RCC 7860 (cell line): ENCODE measurements at regions not wholly inside any gene's neighbourhood (a gene's known extent, or its start where the extent isn't known, plus 50 kb on each side); places are given as distances from the start of the nearest gene placed in this dataset.
"Not testable (repeated sequence)": the region's sequence is repeated elsewhere in the genome, so short reads cannot be mapped to it uniquely, and the experiment has no call there.

ENCODE experiments used
- DNase-seq: peaks from one replicate; pipeline ENCODE4 v3.0.0-alpha.2; 2015; ENCODE audit warnings: low spot score
- FAIRE-seq: peaks from 2 replicates; lab custom pipeline; 2012; peaks lifted over from hg19 to GRCh38; lab: Jason Lieb, UNC

DNA sequence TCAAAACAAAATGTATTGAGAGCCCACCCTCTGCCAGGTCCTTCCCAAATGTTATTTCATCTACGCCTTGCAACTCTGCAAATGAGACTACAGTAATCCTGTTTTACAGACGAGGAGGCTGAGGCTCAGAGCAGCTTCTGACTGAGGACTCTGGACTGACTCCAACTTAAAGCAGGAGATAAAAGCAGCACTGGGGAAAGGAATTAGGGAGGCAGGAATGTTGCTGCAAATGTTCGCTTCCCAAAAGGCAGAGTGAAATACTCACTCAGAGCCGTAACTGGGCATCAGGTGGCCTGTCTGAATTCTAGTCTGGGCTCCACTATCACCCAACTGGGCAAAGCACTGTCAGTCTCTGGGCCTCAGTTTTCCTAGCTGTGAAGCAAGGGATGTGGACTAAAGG is 94.7 kb upstream of the SRD5A3 start:
- FAIRE-seq (no peak), DNase-seq (no peak)

DNA sequence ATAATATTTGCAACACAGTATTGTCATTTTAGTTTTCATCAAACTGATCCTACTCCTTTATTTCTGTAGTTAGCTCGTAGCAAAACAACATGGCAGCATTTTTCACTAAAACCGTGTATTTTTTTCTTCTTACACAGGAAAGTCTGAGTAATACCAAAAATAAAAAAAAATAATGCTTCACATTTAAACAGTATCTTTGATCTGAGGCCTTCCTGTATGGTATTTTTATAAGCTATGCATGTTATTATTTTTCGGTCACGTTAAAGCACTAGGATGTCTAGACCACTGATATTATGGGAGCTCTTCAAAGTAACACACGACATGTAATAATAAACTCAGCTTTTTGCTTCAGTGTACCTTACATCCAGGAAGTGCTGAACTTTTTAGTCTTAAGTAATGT is 94.1 kb upstream of the SRD5A3 start:
- no peak for FAIRE-seq

DNA sequence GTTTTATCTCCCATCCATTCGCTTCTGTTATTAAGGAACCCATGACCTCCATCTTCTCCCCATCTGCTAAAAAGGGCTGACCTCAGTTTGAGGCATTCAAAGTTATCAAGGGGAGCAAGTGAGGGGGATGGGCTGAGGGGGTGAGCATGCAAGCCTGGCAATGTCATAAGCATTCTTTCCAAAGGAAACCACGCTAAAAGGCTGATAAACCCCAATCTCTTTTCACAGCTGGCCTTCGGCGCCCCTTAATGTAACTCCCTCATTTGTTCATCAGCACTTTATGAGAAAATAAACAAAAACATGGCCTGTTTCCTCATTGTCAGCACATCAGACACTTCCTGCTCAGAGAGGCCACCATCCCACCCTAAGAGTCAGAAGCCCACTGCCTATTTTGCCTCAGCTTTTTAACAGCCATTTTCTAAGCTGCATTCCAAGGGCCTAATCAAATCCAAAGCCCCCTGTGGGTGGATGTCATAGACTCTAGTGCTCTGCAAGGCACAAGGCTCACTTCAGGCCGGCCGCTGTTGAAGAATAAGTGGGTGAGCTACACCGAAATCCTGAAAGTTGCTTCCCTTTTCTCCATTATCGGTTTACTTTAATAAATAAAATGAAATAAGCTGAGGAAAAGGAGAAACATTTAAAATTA is 92.0 kb upstream of the SRD5A3 start:
- FAIRE-seq = no peak
- no peak for DNase-seq

More for the DNA sequence above, 94.1 kb upstream of the SRD5A3 start:
- DNase-seq = no peak

- DNase-seq (no peak), FAIRE-seq (no peak)
Observed at GRCh38 chr4:55255179-55255578, 90.9 kb upstream of the SRD5A3 start.

- no peak for FAIRE-seq
Observed at GRCh38 chr4:55256787-55257186, 89.3 kb upstream of the SRD5A3 start.

GRCh38 chr4:55258152-55258865 is 87.7 kb upstream of the SRD5A3 start:
- DNase-seq = no peak
- FAIRE-seq = no peak

More at GRCh38 chr4:55256787-55257186, 89.3 kb upstream of the SRD5A3 start:
- DNase-seq = no peak

DNA sequence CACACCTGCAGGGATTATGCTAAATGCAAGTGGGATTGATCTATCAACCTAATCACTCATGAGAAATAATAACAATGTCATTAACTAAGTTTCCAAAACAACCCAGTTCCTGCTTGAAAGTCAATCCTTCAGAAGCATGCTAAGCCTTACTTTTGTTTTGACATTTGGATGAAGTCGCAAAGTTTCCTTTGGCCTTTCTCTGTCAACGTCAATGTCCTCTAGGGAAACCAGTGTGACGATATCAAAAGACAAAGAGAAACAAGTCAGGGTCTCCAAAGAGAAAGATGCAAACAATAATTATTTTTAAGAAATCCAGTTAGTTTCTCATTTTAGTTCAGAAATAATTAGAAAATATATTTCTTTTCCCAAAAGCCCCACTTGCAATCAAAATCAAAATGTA is 86.7 kb upstream of the SRD5A3 start:
- DNase-seq (no peak), FAIRE-seq (no peak)

DNA sequence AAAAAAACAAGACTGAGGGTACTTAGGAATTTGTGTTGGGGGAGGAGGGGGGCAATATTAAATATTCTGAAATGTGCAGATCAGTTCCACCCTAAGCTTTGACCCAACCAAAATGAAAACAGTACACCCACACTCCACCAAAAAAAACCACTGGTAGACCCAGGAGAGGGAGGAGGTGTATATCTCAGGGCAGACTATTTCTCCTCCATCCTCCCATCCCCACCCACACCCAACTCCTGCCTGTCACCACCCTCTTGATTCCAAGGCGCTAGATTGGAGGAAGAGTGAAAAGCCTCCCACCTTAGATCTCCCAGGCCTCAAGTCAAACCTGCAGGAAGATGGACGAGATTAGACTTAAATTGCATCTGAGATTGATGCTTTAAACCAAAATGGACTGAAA is 76.6 kb upstream of the SRD5A3 start:
- no peak for FAIRE-seq

DNA sequence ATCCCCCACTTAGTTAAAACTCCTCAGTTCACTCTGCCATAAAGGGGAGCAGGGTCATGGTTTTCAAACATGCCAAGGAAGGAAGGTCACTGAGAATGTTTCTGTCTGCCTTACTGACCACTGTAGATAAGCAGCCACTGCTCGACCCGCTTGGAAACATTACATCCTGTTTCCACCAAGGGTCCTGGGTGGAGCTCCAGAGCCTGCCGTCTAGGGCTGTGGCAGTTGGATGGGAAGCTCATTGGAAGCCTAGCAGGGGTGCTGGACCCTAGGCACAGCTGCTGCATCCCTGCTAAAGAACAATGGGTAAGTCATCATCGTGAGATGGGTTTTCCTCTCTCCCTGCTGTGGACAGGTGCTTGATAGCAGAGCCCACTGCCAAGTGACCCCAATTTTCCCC is 76.0 kb upstream of the SRD5A3 start:
- FAIRE-seq = no peak
- DNase-seq = no peak

More for the DNA sequence above, 76.6 kb upstream of the SRD5A3 start:
- DNase-seq = no peak

DNA sequence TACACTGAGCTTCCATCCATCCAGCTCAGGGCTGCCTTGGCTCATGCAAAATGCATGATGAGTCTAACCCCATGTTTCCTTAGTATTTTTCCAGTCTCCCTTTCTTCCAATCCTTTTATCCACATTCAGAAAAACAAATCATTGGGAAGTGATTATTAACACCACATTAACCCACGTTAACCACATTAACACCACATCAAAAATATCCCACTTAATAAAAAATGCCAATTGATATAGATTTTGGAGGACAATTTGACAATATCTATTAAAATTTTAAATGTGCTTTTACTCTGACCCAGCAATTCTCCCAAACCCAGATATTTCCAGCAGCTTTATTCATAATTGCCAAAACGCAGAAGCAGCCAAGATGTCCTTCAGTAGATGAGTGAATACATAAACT is 75.6 kb upstream of the SRD5A3 start:
- DNase-seq = no peak
- no peak for FAIRE-seq

DNA sequence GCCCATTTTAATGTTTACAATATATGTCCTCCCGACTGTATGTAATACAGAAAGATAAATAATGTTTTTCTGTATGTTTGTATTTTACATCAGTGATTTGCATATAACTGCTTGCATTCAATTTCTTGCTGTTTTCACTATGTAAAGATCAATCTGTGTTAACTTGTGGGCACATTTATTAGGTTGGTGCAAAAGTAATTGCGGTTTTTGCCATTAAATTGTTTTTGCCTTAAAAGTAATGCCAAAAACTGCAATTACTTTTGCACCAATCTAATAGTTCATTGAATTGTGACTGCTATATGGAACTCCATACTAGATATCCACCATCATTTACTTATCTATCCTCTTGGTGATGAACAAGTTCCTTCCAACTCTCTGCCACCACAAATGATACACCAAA is 73.9 kb upstream of the SRD5A3 start:
- DNase-seq = no peak
- no peak for FAIRE-seq

GRCh38 chr4:55272589-55272988 is 73.5 kb upstream of the SRD5A3 start:
- FAIRE-seq (no peak), DNase-seq (no peak)

DNA sequence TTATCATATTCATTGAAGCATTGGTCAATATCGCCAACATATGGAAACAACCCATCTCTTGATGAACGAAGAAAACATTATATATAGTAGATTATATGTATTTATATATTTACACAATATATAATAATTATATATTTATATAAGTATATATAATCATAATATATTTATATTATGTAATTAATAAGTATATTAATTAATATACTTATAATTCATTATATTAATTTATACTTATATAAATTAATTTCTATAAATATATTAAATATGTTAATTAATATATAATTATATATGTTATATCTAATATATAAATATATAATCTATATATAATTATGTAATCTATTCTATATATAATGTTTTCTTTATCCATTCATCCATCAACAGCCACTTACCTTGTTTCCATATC is 69.0 kb upstream of the SRD5A3 start:
- no peak for FAIRE-seq
- DNase-seq = no peak

- DNase-seq (no peak), FAIRE-seq (no peak)
Observed at GRCh38 chr4:55278316-55278715, 67.7 kb upstream of the SRD5A3 start.

- FAIRE-seq = not testable (repeated sequence)
Observed at GRCh38 chr4:55280474-55280873, 65.6 kb upstream of the SRD5A3 start.

DNA sequence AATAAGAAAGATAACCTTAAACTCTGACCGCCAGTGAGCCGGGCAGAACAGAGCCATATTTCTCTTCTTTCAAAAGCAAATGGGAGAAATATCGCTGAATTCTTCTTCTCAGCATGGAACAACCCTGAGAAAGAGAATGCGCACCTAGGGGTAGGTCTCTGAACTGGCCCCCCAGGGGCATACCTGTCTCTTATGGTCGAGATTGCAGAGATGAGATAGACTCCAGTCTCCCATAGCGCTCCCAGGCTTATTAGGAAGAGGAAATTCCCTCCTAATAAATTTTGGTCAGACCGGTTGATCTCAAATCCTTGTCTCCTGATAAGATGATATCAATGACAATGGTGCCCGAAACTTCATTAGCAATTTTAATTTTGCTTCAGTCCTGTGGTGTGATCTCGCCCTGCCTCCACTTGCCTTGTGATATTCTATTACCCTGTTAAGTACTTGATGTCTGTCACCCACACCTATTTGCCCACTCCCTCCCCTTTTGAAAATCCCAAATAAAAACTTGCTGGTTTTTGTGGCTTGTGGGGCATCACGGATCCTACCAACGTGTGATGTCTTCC is 64.8 kb upstream of the SRD5A3 start:
- DNase-seq, FAIRE-seq: not testable (repeated sequence)

More at GRCh38 chr4:55280474-55280873, 65.6 kb upstream of the SRD5A3 start:
- DNase-seq = not testable (repeated sequence)

DNA sequence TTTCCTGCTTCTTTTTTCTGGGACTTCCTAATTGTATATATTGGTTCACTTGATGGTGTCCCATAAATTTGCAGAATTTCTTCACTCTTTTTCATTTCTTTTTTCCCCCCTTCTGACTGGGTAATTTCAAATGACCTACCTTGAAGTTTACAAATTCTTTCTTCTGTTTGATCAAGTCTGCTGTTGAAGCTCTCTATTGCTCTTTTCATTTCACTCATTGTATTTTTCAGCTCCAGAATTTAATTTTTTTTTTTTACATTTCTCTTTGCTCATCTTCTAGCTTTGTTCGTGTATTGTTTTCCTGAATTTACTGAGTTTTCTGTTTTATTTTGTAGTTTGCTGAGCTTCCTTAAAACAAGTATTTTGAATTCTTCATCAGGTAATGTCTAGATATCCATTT is 61.7 kb upstream of the SRD5A3 start:
- DNase-seq (no peak), FAIRE-seq (no peak)

DNA sequence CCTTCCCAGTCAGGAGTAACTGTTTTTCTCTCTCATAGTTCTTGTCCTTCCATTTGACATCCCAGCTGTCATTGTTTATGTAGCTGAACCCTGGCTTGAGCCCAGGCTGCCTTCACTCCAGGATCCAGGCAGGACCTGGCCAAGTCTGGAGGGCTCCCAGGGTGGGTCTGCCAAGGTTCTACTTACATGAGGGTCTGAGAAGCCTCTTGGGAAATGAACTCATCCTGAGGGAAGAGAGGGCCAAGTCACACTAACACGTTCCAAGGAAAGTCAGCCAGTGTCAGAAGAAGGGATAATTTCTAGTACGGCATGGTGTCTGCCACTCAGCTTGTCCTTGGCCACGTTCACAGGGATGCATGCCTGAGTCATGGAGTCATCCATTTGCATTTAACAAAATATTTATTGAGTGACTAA is 54.8 kb upstream of the SRD5A3 start:
- no peak for FAIRE-seq
- no peak for DNase-seq

GRCh38 chr4:55296096-55296495 is 49.9 kb upstream of the SRD5A3 start:
- FAIRE-seq (no peak), DNase-seq (no peak)
